CD14-positive monocyte (primary cell): ENCODE measurements at regions not wholly inside any gene's neighbourhood (a gene's known extent, or its start where the extent isn't known, plus 50 kb on each side); places are given as distances from the start of the nearest gene placed in this dataset.

Experiments
- DNase-seq, 3 donors: peaks; one replicate each; pipeline ENCODE4 v3.0.0-alpha.2; 2011 to 2022
- H2AFZ ChIP-seq: 2 replicates; pipeline ENCODE4 v1.6.0; 2012; ENCODE audit warnings: mild to moderate bottlenecking, low read depth, low read length, inconsistent platforms; ENCODE audit not compliant: insufficient read depth, poor library complexity, severe bottlenecking
- H3K27ac ChIP-seq, 2 donors: 1 replicate in 1 of 2; 2 replicates in 1 of 2; pipeline ENCODE4 v1.5.1; 2012 to 2013; ENCODE audit warnings: low read length in 2 of 2, control low read depth in 1 of 2, inconsistent platforms in 1 of 2, low read depth in 1 of 2, mild to moderate bottlenecking in 1 of 2
- H3K27me3 ChIP-seq, 2 donors: one replicate each; pipeline versions ENCODE4 v1.6.0 to v1.6.1; 2011 to 2013; ENCODE audit warnings: low read length in 2 of 2; ENCODE audit not compliant: control insufficient read depth in 2 of 2, insufficient read depth in 2 of 2
- H3K36me3 ChIP-seq, 2 donors: replicated peaks in 1 of 2; 1 replicate in 1 of 2; 2 replicates in 1 of 2; pipeline versions ENCODE4 v1.5.1 to v1.6.1; 2012 to 2013; ENCODE audit warnings: low read length in 2 of 2, control low read depth in 1 of 2, inconsistent platforms in 1 of 2, mild to moderate bottlenecking in 1 of 2; ENCODE audit not compliant: insufficient read depth in 2 of 2, control insufficient read depth in 1 of 2
- H3K4me1 ChIP-seq, 2 donors: 1 replicate in 1 of 2; 2 replicates in 1 of 2; pipeline versions ENCODE4 v1.5.1 to v1.6.1; 2012 to 2013; ENCODE audit warnings: low read length in 2 of 2, control low read depth in 1 of 2, inconsistent platforms in 1 of 2, mild to moderate bottlenecking in 1 of 2, moderate library complexity in 1 of 2; ENCODE audit not compliant: insufficient read depth in 2 of 2, control insufficient read depth in 1 of 2
- H3K4me2 ChIP-seq: replicated peaks from 2 replicates; pipeline ENCODE3; 2012; ENCODE audit warnings: low read length, moderate library complexity, mild to moderate bottlenecking; ENCODE audit not compliant: poor library complexity, severe bottlenecking; ENCODE audit errors: extremely low read depth
- H3K4me3 ChIP-seq, 3 experiments: fragments of 200-600 bp in 1 of 3; sonication (generic) in 1 of 3; replicated peaks in 1 of 3; 1 replicate in 2 of 3; 2 replicates in 1 of 3; pipeline ENCODE4 v1.5.1; 2011 to 2013; ENCODE audit warnings: low read length in 3 of 3, mild to moderate bottlenecking in 3 of 3, control low read depth in 2 of 3, low read depth in 2 of 3, inconsistent platforms in 1 of 3, moderate library complexity in 1 of 3
- H3K79me2 ChIP-seq: 2 replicates; pipeline ENCODE4 v1.6.0; 2012; ENCODE audit warnings: mild to moderate bottlenecking, control low read depth, inconsistent platforms, low read length, moderate library complexity; ENCODE audit not compliant: insufficient read depth
- H3K9ac ChIP-seq: 2 replicates; pipeline ENCODE4 v1.6.0; 2017; ENCODE audit warnings: low read length, mild to moderate bottlenecking; ENCODE audit not compliant: insufficient read depth, poor library complexity, severe bottlenecking
- H3K9me3 ChIP-seq, 2 donors: replicated peaks in 1 of 2; 1 replicate in 1 of 2; 2 replicates in 1 of 2; pipeline versions ENCODE4 v1.5.1 to v1.6.1; 2012 to 2013; ENCODE audit warnings: low read length in 2 of 2, control low read depth in 1 of 2; ENCODE audit not compliant: control insufficient read depth in 1 of 2, insufficient read depth in 1 of 2
- H4K20me1 ChIP-seq: 2 replicates; pipeline ENCODE4 v1.6.0; 2012; ENCODE audit warnings: mild to moderate bottlenecking, low read length, control low read depth, moderate library complexity; ENCODE audit not compliant: insufficient read depth
- H3K27ac Mint-ChIP-seq, 7 donors: one replicate each; pipeline ENCODE4 v1.8.0; 2020; ENCODE audit warnings: mild to moderate bottlenecking in 7 of 7, mixed read lengths in 7 of 7, moderate library complexity in 6 of 7, inconsistent platforms in 2 of 7
- H3K27me3 Mint-ChIP-seq, 3 donors: one replicate each; pipeline ENCODE4 v1.8.0; 2021 to 2022; ENCODE audit warnings: low read depth in 3 of 3, mild to moderate bottlenecking in 3 of 3, mixed read lengths in 3 of 3, moderate library complexity in 3 of 3, inconsistent platforms in 1 of 3
- H3K36me3 Mint-ChIP-seq, 2 donors: one replicate each; pipeline ENCODE4 v1.8.0; 2020; ENCODE audit warnings: mixed read lengths in 2 of 2, inconsistent platforms in 1 of 2, mild to moderate bottlenecking in 1 of 2
- H3K4me1 Mint-ChIP-seq: one replicate; pipeline ENCODE4 v1.8.0; 2020; ENCODE audit warnings: mild to moderate bottlenecking, mixed read lengths
- H3K4me3 Mint-ChIP-seq, 2 donors: one replicate each; pipeline ENCODE4 v1.8.0; 2020; ENCODE audit warnings: mild to moderate bottlenecking in 2 of 2, mixed read lengths in 2 of 2, moderate library complexity in 1 of 2
- H3K9me3 Mint-ChIP-seq, 7 donors: one replicate each; pipeline ENCODE4 v1.8.0; 2020 to 2022; ENCODE audit warnings: mixed read lengths in 7 of 7, mild to moderate bottlenecking in 6 of 7, moderate library complexity in 6 of 7, inconsistent platforms in 2 of 7
- CTCF ChIP-seq: fragments of 200-600 bp; IDR thresholded peaks from one replicate; pipeline ENCODE4 v1.8.0; 2022; ENCODE audit warnings: antibody characterized with exemption, mild to moderate bottlenecking
- WGBS: methylation state at CpG from one replicate; pipeline ENCODE4 v1.1.5; 2013; ENCODE audit warnings: missing lambda C conversion rate; ENCODE audit not compliant: insufficient coverage; 5-methylcytosine and 5-hydroxymethylcytosine counted together
- intact Hi-C, 2 donors: fragments of 100-400 bp; cut with micrococcal nuclease; formaldehyde crosslinking; loops; one replicate each; pipeline versions ENCODE4 v1.15.0 to v1.15.1; 2023

- Mint-ChIP-seq H3K36me3 (no peaks in the 10 kb centered on the region), H3K4me1 (no peaks in the 10 kb centered on the region), H3K27ac (no peak overlapping the region), H3K9me3 (peaks cover 0 to 4% (median 0%) of the 10 kb centered on the region in 7 donors), H3K4me3 (no peak overlapping the region), H3K27me3 (peaks cover 4 to 6% (median 5%) of the 10 kb centered on the region in 3 donors)
- H3K4me3 ChIP-seq = no peak overlapping the region
- H3K36me3 ChIP-seq = no peaks in the 10 kb centered on the region
- intact Hi-C loops = loop anchor here (5.0 kb wide), 3 partner anchors 231 to 331 kb away; no protein-coding TSS in a partner anchor
- no peak overlapping the region for H3K4me2 ChIP-seq
- no peak for DNase-seq
- no peaks in the 10 kb centered on the region for H4K20me1 ChIP-seq
- H3K27ac ChIP-seq = no peak overlapping the region
- no peaks in the 10 kb centered on the region for H3K4me1 ChIP-seq
- no peak overlapping the region for H3K9ac ChIP-seq
- H3K27me3 ChIP-seq = no peaks in the 10 kb centered on the region
- H3K79me2 ChIP-seq = no peaks in the 10 kb centered on the region
- H2AFZ ChIP-seq = no peak overlapping the region
- no peak for TF ChIP-seq CTCF
- H3K9me3 ChIP-seq = no peaks in the 10 kb centered on the region
Measured at GRCh38 chr3:55183201-55183600, 255.3 kb upstream of the LRTM1 start.

DNA sequence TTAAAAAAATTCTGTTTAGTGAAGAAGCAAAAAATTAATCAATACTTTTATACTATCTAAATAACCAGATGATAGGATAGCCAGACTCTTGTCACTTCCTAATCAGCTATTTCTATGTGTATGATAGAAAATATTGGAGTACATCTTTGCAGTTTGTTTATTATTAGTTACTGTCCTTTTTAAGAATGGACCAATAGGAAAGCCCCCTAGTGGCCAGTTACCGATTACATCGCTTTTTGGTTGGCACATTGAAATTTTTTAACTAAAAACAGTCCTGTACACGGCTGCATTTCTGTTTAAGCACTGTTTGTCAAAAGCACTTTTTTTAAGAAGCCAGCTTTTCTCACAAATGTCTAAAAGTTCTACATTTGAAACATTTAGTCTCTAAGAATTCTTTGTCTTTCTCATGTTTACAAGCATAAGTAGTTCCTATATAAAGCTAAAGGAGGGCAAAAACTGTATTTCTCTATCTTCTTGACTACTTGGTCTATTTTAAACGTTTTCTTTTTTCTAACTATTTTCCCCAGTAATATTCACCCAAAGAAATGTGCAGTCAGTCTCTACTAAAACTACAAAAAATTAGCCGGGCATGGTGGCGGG, 253.2 kb upstream of the LRTM1 start:
- peaks cover 2 to 5% (median 2%) of the 10 kb centered on the region in 3 donors for H3K27me3 Mint-ChIP-seq
- no peak overlapping the region for H3K4me3 Mint-ChIP-seq
- Histone ChIP-seq H3K36me3 (no peaks in the 10 kb centered on the region), H3K27me3 (no peaks in the 10 kb centered on the region), H3K4me1 (no peaks in the 10 kb centered on the region), H3K4me2 (no peak overlapping the region), H3K9me3 (no peaks in the 10 kb centered on the region), H2AFZ (no peak overlapping the region), H3K27ac (no peak overlapping the region), H3K79me2 (no peaks in the 10 kb centered on the region), H3K9ac (no peak overlapping the region), H3K4me3 (no peak overlapping the region), H4K20me1 (no peaks in the 10 kb centered on the region)
- 10% methylated on average over 2 of the region's 6 CpGs for WGBS
- H3K4me1 Mint-ChIP-seq = no peaks in the 10 kb centered on the region
- no peaks in the 10 kb centered on the region for H3K36me3 Mint-ChIP-seq
- intact Hi-C loops = loop anchor here (5.0 kb wide), 3 partner anchors 229 to 329 kb away; no protein-coding TSS in a partner anchor
- peak in 2 of 3 donors; percentile 13 to 30 for DNase-seq
- no peak overlapping the region for H3K27ac Mint-ChIP-seq
- TF ChIP-seq CTCF = peak; percentile 87
- H3K9me3 Mint-ChIP-seq = no peaks in the 10 kb centered on the region
